HG03520 (cell line): ENCODE measurements at regions not wholly inside any gene's neighbourhood (a gene's known extent, or its start where the extent isn't known, plus 50 kb on each side); places are given as distances from the start of the nearest gene placed in this dataset.
"Not testable (repeated sequence)": the region's sequence is repeated elsewhere in the genome, so short reads cannot be mapped to it uniquely, and the experiment has no call there.

Source experiments
- ATAC-seq: cut with Tn5 transposase; IDR thresholded peaks from one replicate; pipeline ENCODE4 v1.9.1; 2021; ENCODE audit warnings: mild to moderate bottlenecking, moderate library complexity; ENCODE audit not compliant: unreplicated experiment

DNA sequence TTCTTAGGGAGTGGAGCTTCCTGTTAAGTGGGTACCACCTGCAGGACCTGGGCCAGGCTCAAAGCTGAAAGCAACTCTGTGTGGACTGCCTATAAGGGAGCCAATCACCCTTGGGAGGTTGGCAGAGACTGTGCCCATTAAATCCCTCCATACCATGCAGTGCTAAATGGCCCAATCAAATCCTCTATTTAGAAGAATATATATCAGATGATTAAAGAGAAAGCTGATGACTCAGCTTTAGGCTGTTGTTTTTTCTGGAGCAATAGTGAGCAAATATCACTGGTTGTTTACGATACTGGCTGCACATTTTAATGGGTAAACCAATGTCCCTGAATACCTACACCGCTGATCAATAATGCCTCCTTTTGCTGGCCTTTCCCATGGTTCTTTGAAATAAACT lies 101.3 kb downstream of the TMX1 start:
- ATAC-seq, result no peak

DNA sequence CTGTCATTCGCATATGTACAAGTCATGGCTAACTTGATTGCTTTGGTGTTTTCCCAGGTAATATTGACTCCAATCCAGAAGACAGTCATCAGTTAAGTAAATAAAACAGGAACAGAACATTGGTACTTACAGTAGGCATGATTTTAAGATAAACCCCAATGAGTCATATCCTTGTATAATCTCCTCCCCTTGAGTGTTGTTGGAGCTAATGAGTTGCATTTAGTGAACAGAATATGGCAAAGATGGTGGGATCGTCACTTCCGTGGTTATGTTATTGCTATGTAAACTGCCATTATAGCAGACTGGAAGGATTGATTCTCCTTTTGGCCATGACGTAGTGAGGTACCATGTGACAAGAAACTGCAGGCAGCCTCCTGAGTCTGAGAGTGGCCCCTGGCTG lies 102.2 kb downstream of the TMX1 start:
- no peak for ATAC-seq

DNA sequence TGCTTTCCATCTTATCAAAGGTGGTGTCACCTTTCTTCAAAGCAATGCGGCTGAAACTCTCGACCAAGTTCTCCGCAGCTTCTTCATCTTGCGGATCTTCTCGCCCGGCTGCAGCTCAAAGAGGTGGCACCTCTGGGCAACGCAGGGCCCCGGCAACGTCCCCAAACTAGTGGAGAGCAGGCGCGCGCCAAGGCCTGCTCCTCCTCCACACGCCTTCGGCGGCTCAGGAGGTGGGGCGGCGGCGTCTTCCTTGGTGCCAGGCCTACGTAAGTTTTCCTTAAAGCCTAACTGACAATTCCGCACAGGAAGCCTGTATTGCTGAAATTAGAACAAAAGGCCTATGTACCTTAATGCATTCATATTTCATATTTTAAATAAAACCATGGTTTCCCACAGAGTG lies 112.0 kb downstream of the TMX1 start:
- ATAC-seq, result no peak

DNA sequence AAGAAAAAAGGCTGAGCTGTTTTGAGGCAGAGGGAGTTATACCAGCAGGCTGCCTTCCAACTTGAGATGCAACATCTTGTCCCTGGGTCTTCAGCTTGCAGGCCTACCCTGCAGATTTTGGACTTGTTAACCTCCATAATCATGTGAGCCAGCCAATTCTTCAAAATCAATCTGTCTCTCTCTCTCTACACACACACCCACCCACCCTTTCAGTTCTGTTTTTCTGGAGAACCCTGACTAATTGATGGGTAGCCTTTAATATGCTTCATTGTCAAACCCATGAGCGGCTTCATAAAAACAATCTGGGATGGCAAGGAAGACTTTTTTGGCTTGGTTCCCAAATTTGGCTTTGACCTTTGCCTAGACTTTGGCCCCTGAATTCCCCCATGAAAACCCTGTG lies 113.9 kb downstream of the TMX1 start:
- no peak for ATAC-seq

DNA sequence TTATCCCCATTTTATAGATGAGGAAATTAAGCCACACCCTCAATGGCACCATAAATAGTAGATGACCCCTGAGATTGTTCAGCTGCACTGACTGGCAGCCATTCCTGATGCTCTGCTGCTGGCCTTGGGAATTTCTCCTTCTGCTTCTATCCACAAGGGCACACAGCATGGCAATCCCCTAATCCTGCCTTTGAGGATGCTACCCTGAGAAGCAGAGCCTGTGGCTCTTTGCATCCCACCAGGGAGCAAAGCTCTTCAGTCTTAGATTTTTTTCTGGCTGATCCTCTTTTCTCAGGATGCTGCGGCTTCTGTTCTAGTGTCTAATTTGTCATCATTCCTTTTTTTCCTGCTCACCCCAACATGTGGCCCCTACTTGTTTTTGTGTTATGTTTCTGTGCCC lies 114.8 kb downstream of the TMX1 start:
- no peak for ATAC-seq

DNA sequence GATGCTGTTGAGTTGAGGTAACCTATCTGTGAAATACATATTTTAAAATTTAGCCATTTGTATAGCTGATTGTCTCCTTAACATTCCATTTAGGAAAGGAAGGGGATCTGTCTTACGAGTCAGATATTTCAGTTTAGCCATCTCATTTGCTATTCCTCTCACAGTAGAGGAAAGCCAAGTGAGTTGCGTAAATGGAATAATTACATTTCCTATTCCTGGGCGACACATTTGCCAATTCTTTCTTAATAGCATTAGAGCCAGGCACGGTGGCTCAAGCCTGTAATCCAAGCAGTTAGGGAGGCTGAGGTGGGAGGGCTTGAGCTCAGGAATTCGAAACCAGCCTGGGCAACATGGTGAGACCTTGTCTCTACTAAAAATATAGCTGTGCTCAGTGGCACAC lies 116.3 kb downstream of the TMX1 start:
- no peak for ATAC-seq

DNA sequence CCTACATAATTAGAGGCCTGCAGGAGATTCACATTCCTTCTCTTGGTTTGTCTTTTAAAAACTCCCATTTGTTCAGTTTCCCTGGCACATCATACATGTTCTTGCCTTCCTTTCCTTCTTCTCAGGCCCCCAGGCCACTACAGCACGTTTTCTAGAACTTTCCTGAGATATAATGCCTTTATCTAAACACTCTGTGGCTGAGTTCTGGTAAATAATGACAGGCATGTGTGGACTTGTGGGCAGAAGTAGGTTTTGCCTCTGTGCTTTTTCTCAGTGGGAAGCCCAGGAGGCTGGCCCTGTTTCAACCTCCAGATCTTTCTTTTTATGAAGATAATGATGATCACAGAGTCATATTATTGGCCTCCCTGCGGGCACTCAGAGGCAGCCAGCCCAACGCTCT lies 117.2 kb downstream of the TMX1 start:
- no peak for ATAC-seq

DNA sequence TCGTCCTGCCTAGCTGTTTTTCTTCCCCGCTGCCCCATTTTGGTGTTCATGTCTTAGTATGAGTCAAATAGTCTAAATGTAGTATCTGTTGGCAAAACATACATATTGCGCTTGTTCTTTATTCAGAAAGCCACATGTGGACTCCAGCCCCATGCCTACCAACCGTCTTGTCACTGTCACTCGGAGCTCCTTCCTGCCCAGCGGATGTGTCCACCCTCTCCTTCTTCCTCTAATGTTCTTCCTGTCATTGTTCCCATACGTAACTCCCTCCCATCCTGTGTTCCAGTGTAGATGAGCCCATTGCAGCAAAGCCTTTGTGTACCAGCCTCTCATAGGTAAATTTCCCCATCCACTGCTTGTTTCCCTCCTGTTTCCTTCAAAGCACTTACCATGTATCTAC lies 120.5 kb downstream of the TMX1 start:
- no peak for ATAC-seq

DNA sequence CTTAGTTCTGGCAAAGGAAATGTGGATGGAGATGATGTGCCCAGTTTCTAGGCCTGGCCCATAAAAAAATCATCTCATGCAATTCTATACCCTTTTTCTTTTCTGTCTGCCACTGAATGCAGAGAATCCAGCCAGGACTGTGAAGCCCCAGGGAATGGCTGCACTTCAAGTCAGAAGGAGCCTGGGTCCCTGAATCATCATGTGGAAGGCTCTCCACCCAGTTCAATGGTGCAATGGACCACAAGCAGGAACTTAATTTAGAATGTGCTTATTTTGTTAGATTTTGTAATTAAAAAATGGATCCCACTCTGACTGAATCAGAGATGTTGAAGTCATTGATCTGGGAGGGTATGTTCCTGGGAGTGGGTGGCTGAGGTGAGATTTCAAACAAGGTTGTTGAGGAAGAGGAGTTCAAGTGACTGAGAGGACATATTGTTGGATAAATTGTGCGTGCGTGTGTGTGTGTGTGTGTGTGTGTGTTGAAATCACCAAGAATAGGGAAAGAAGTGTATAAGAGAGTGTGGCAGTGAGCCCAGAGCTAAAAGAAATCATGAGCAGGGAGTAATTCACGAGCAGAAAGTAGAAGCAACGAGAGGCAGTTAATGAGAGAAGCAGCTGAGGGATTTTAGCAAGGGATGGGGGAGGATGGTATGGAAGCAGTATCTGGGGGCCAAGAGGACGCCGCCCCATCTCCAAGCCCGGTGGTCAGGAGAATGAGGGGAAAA lies 125.4 kb downstream of the TMX1 start:
- ATAC-seq, result no peak

DNA sequence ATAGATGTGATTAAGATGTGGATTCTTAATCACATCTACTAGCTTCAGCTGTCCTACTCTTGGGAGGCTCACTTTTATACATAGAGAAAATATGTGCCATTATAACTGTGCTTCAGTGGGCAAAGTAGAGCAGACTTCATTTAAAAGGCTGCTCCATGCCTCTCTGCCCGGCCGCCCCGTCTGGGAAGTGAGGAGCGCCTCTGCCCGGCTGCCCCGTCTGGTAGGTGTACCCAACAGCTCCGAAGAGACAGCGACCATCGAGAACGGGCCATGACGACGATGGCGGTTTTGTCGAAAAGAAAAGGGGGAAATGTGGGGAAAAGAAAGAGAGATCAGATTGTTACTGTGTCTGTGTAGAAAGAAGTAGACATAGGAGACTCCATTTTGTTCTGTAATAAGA lies 126.4 kb downstream of the TMX1 start:
- ATAC-seq, result not testable (repeated sequence)

DNA sequence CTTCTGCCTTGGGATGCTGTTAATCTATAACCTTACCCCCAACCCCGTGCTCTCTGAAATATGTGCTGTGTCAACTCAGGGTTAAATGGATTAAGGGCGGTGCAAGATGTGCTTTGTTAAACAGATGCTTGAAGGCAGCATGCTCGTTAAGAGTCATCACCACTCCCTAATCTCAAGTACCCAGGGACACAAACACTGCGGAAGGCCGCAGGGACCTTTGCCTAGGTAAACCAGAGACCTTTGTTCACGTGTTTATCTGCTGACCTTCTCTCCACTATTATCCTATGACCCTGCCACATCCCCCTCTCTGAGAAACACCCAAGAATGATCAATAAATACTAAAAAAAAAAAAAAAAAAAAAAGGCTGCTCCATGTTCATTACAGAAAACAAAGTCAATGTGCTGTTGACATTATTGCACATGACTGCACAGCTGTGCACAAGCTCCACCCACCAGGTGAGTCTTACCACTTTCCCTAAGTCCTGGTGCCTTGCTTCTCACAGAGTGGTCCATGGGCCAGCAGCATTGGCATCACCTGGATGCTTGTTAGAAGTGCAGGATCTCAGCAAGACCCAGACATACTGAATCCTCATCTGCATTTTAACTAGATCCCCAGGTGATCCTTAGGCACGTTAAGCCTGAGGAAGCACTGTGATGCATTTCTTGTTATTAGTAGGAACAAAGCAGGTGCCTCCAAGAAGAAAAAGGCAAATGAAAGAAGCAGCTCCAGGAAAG lies 127.0 kb downstream of the TMX1 start:
- not testable (repeated sequence) for ATAC-seq

DNA sequence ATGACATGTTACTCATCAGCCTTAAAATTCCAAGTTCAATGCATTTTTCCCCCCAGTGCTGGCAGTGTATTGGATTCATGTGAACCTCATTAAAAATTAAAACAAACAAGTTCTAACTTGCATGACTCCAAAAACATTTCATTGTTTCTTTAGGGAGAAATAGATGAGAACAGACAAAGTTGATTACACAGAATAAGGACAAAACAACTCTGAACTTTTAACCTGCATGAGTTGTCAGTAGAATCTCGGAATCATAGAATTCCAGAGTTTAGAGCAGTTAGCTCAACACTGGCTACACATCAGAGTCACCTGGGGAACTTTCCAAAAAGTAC lies 127.5 kb downstream of the TMX1 start:
- no peak for ATAC-seq

DNA sequence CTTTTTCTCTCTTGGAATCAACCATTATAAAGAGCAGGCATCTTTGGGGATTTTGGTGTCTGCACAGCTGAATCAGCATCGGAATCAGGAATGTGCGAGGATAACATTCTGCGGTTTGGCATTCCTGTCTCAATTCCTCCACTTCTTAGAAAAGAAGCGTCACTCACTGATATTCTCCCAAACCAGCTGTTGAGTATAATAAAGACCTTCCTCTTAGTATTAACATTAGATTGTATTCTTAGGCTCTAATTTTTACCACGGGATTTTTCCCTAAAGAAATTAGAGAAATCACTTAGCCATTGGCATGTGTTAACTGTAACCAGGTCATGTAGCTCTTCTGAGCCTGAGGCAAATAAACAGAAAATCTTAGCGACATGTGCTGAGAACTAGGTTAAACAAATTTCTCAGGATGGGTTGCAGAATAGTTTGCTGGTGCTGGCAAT lies 128.7 kb downstream of the TMX1 start:
- no peak for ATAC-seq

DNA sequence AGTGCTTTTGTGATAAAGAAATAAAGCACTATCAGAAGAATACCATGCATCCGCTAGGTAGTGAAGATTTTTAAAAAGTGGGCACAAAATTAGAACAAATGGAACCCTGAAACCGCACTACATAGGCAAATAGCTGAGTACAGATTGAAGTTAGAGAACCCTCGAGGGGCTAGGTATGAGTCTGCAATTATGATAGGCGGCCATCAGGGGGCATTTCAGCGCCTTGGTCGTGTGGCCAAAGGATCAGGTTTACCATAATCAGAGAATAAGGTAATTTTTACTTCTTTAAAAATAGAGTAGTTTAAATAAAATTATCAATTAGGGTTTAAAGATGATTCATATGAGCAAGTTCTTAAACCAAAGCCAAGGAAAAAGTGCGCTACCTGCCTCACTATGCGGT lies 129.8 kb downstream of the TMX1 start:
- ATAC-seq, result no peak

DNA sequence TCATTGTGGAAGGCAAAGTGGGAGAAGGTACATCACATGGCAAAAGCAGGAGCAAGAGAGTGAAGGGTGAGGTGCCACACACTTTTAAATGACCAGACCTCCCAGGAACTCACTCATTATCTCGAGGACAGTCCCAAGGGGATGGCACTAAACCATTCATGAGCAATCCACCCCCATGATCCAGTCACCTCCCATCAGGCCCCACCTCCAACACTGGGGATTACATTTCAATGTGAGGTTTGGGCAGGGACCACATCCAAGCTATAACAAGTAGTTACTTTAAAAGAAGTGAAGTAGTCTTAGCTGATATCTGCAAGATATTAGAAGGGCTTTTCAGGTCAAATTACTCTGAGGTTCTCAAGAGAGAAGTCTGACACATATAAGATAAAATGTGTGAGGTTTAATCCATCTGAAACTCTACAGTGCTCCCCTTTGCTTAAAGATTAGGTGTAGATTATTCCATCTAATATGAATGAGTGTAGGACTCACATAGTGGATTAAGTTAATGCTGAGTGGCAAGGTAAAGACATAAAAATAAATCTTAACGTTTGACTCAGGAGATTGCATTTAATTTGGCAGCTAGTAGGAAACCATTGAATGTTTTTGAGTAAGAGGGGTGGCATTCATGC lies 130.8 kb downstream of the TMX1 start:
- no peak for ATAC-seq

DNA sequence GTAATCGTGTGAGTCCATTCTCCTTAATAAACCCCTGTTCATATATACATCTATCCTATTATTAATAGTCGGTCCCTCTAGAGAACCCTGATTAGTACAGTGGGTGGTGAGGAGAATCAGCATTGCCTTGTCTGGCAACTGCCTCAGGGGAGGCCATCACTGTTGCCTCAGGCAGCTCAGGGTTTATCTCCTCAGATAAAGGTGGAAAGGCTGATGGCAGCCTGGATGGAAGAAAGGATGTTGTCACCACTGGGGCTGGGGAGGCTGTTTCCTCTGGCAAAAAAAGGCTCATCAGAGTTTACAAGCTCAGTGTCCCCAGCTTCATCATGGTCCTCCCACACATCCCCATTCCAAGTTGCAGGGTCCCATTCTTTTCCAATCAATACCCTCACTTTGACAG lies 137.1 kb downstream of the TMX1 start:
- not testable (repeated sequence) for ATAC-seq

DNA sequence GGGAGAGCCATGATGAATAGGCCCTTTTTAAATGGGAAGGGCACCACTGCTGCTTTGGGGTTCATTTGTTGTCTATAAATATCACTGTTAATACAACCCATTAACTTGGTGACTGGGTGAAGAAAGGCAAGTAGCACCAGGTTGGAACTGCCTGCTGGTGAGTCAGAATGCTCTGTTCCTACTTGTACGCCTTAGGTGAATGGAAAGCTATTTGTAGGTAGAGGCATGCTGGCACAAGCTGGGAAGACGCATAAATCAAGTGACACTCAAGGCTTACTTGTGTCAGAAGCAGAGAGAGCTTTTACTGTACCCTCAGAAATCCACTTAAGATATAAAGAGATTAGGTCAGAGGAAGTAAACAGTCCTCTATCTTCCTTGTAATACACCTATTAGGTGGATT lies 142.5 kb downstream of the TMX1 start:
- ATAC-seq, result no peak

DNA sequence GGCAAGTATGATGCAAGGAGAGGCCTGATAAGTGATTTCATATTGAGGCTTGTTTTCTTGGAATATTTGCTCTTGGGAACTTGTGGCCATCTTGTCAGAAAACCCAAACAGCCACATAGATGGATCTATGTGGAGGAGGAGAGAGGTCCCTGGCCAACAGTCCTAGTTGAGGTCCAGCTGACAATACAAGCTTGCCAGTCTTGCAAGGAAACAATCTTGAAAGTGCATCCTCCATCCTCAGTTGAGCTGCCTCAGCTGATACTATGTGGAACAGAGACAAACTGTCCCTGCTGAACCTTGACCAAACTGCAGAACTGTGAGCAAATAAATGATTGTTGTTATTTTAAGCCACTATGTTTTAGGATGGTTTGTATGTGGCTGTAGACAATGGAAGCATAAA lies 146.4 kb downstream of the TMX1 start:
- no peak for ATAC-seq

DNA sequence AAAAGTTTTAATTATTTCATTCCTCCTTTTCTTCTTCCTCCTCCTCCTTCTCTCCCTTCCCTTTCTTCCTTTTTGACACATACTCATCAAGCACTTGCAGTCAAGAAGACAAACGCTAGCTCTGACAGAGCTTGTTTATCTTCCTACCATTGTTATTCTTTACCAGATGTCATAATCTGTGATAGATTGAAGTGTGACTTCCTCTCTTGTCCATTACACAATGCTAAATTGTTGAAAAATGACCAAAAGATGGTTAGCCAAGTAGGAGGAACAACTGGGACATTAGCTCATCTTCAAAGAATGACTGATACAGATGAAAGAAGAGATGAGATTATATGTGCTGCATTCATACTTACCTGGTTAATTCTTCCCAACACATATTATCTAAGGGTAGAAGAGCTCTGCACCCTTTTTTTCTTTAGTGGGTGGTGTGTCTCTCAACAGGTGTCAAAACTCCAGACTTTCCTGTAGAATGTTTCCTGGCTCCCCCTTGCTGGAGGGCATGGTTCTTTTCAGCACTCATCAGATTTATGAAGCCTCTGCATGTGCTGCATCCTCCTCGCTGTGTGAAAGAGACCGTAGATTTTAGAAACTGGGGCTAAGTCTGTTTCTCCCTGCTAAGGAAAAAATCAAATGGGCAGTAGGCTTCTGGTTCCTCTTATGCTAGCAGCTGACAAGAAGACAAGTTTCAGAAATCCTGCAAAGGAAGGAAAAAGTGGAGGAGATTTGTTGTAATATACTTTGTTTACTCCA lies 147.1 kb downstream of the TMX1 start:
- no peak for ATAC-seq

DNA sequence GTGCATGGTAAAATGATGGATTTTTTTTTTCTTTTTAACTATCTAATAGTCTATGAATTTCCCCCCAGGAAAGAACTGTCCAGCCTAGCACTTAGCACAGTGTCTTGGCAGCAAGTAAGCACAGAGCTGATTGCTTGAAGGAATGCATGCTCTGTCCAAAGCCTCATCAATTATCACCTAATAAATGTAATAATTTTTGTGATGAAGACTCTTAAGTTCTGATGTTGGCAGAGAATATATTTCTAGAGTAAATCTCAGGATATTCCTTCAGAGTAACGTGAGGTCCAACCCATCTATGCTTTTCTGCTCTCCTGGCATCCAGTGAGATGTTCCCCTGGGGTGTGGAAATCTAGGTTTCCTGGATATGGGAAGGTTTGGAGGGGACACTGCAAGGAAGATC lies 152.4 kb downstream of the TMX1 start:
- ATAC-seq, result no peak

DNA sequence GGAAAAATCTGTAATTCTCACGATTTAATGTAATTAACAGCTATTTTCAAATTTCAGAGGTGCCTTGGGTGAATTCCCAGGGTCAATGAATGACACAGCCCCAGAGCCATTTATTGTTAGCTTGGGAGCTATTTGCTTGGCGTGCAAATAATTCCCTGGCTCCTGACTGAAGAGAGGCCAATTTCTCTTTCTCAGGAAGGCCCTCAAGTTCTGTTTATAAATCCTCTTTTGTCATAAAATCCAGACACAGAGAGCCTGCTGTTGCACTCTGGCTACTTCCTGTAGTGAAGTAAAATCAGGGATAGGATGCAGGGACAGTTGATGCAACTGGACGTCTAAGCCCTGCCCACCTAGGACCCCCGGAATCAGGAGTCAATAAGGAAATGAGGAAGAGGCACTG lies 154.3 kb downstream of the TMX1 start:
- no peak for ATAC-seq

DNA sequence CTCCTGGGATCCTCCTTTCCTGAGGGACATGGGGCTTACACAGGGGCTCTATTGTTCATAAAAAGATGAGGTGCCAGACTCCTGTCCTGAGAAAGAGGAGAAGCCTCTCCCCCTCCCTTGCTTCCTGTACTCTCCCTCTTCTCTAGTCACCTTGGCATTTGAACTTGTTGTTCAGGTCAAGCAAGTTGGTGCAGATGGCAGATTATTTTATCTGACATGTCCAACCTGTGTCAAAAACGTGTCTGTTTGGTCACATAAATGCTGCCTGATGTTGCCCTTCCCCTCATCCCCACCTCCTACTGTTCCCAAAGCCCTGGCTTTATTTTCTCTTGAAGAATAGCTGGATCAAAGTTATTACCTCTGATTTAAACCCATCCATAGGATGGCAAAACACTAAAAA lies 154.8 kb downstream of the TMX1 start:
- ATAC-seq, result no peak
